ENCODE measurements at regions not wholly inside any gene's neighbourhood (a gene's known extent, or its start where the extent isn't known, plus 50 kb on each side); places are given as distances from the start of the nearest gene placed in this dataset.
"Not testable (repeated sequence)": the region's sequence is repeated elsewhere in the genome, so short reads cannot be mapped to it uniquely, and the experiment has no call there.

DNA sequence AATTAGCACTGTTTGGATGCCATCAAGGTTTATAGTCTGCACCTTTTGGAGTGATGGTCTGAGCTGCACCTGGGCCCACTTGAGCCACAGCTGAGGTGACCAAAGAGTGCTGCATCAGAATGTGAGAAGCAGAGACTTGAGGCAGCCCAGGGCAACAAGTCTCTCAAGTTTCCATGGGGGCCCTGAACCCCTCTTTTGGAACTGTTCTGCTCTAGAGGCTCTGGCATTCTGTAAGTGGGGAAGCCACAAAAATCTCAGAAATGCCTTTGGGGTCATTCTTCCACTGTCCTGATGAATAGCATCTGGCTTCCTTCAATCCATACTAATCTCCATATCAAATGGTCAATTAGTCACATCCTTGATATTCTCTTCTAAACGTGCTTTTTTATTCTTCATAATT is 298.4 kb upstream of the MAOA start:
- TF ChIP-seq GATA1 (IDR thresholded peaks at IDR 0.05; ENCODE audit: low read depth, low read length) (no peak), POLR2A (IDR thresholded peaks at IDR 0.05; ENCODE audit: low read length) (no peak)
- DNase-seq, result no peak

GRCh38 chrX:43373032-43373431 is 283.1 kb upstream of the MAOA start:
- TF ChIP-seq GATA1 (IDR thresholded peaks at IDR 0.05; ENCODE audit: low read depth, low read length), result no peak
- TF ChIP-seq POLR2A (IDR thresholded peaks at IDR 0.05; ENCODE audit: low read length), result no peak
- no peak for DNase-seq

DNA sequence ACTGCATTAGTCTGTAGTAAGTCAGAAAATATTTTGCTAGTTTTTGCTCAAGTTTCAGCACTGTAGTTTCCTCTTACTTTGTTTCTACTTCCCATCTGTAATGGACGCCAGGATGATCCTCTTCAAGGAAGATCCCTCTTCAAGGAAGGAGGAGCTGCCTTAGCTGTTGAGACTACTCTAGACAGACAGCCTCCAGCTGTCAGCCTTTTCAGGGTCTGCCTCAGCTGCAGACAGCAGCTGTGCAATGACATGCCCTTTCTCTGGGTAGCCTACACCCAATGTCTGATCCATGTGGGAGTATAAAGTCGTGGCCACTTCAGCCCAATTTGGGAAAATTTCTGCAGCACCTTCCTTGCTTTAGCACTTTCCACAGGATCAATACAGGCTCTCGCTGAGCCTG is 281.0 kb upstream of the MAOA start:
- no peak for DNase-seq
- TF ChIP-seq POLR2A (IDR thresholded peaks at IDR 0.05; ENCODE audit: low read length) (no peak), GATA1 (IDR thresholded peaks at IDR 0.05; ENCODE audit: low read depth, low read length) (no peak)

DNA sequence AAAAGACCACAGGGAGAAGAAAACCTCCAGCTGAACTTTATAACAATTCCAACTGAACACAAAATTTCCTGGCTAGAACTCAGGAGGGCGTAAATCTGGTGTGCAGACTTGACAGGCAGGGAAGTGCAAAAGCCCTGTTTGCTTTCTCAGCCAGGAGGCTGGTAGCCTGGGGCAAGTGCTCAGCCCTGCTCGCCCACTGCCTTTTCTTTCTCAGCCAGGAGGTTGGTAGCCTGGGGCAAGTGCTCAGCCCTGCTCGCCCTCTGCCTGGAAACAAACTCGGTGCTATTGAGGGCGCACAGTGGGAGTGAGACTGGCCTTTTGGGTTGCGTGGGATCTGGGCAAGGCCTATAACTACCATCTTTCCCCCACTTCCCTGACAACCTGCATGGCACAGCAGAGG is 275.4 kb upstream of the MAOA start:
- no peak for DNase-seq
- TF ChIP-seq GATA1 (IDR thresholded peaks at IDR 0.05; ENCODE audit: low read depth, low read length), result no peak
- TF ChIP-seq POLR2A (IDR thresholded peaks at IDR 0.05; ENCODE audit: low read length), result no peak

- no peak for TF ChIP-seq GATA1 (IDR thresholded peaks at IDR 0.05; ENCODE audit: low read depth, low read length)
- no peak for TF ChIP-seq POLR2A (IDR thresholded peaks at IDR 0.05; ENCODE audit: low read length)
- DNase-seq, result no peak
These were observed 269.2 kb upstream of the MAOA start for GRCh38 chrX:43386875-43387274.

DNA sequence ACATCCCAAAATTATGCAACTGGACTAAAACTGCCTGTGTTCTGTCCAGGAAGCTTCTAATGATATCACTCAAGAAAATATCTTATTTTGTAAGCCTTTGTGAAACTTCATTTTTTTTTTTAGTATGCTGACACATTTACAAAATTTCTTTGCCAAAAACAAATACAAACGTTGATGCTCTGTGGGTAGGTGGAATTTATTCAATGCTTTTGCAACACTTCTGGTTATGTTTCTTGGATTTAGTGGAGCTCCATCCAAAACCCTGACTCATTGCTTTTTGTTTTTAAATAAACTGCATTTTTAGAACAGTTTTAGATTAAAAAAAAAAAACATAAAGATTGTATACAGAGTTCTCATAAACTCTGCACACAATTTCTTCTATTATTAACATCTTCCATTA is 250.9 kb upstream of the MAOA start:
- no peak for TF ChIP-seq POLR2A (IDR thresholded peaks at IDR 0.05; ENCODE audit: low read length)
- TF ChIP-seq GATA1 (IDR thresholded peaks at IDR 0.05; ENCODE audit: low read depth, low read length), result no peak
- no peak for DNase-seq

DNA sequence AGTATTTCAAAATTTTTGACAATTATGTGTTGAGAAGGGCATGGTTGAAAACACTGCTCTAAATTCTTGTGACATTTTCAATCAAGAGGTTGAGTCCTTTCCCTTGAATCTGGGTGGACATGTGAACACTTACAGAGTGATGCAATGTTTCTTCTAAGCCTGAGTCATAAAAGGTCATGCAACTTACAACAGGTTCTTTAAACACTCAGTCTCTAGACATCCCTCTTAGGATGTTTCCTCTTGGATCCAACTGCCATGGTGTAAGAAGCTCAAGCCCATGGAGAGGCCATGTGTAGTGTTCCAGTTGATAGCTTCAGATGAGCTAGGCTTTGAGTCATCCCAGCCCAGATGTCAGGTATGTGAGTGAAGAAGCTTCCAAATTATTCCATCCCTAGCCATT is 232.2 kb upstream of the MAOA start:
- DNase-seq, result no peak
- TF ChIP-seq GATA1 (IDR thresholded peaks at IDR 0.05; ENCODE audit: low read depth, low read length) (no peak), POLR2A (IDR thresholded peaks at IDR 0.05; ENCODE audit: low read length) (no peak)

GRCh38 chrX:43436517-43436916 is 219.6 kb upstream of the MAOA start:
- TF ChIP-seq POLR2A (IDR thresholded peaks at IDR 0.05; ENCODE audit: low read length), result no peak
- TF ChIP-seq GATA1 (IDR thresholded peaks at IDR 0.05; ENCODE audit: low read depth, low read length), result no peak
- no peak for DNase-seq

DNA sequence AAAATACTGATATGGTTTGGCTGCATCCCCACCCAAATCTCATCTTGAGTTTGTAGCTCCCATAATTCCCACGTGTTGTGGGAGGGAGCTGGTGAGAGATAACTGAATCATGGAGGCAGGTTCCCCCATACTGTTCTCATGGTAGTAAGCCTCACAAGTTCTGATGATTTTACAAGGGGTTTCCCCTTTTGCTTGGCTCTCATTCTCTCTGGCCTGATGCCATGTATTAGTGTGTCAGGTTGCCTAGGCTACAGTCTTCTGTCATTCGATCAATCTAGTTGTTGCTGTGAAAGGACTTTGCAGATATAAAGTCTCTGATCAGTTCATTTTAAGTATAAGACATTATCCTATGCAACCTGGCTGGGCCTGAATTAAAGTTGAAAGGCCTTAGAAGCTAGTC is 209.3 kb upstream of the MAOA start:
- no peak for DNase-seq
- TF ChIP-seq POLR2A (IDR thresholded peaks at IDR 0.05; ENCODE audit: low read length) (no peak), GATA1 (IDR thresholded peaks at IDR 0.05; ENCODE audit: low read depth, low read length) (no peak)

GRCh38 chrX:43448688-43449087 is 207.4 kb upstream of the MAOA start:
- TF ChIP-seq POLR2A (IDR thresholded peaks at IDR 0.05; ENCODE audit: low read length), result no peak
- TF ChIP-seq GATA1 (IDR thresholded peaks at IDR 0.05; ENCODE audit: low read depth, low read length), result no peak

GRCh38 chrX:43450355-43450754 is 205.7 kb upstream of the MAOA start:
- DNase-seq, result no peak
- no peak for TF ChIP-seq GATA1 (IDR thresholded peaks at IDR 0.05; ENCODE audit: low read depth, low read length)
- TF ChIP-seq POLR2A (IDR thresholded peaks at IDR 0.05; ENCODE audit: low read length), result no peak

More at GRCh38 chrX:43448688-43449087, 207.4 kb upstream of the MAOA start:
- no peak for DNase-seq

- DNase-seq, result not testable (repeated sequence)
These were observed 204.0 kb upstream of the MAOA start for GRCh38 chrX:43451976-43452686.

- TF ChIP-seq POLR2A (IDR thresholded peaks at IDR 0.05; ENCODE audit: low read length), result no peak
- TF ChIP-seq GATA1 (IDR thresholded peaks at IDR 0.05; ENCODE audit: low read depth, low read length), result no peak
- DNase-seq, result no peak
These were observed 200.0 kb upstream of the MAOA start for GRCh38 chrX:43456063-43456462.

GRCh38 chrX:43456906-43457305 is 199.2 kb upstream of the MAOA start:
- no peak for TF ChIP-seq GATA1 (IDR thresholded peaks at IDR 0.05; ENCODE audit: low read depth, low read length)
- TF ChIP-seq POLR2A (IDR thresholded peaks at IDR 0.05; ENCODE audit: low read length), result no peak
- no peak for DNase-seq

GRCh38 chrX:43467608-43468234 is 188.4 kb upstream of the MAOA start:
- no peak for TF ChIP-seq GATA1 (IDR thresholded peaks at IDR 0.05; ENCODE audit: low read depth, low read length)
- no peak for TF ChIP-seq POLR2A (IDR thresholded peaks at IDR 0.05; ENCODE audit: low read length)
- DNase-seq, result no peak

Measured in erythroblast (primary cell).